Heart left ventricle (tissue), 16 donors: ENCODE measurements at regions not wholly inside any gene's neighbourhood (a gene's known extent, or its start where the extent isn't known, plus 50 kb on each side); places are given as distances from the start of the nearest gene placed in this dataset.

Experiments used
- ATAC-seq, 4 donors: fragments of 200-7000 bp; cut with Tn5 transposase; one replicate each; pipeline ENCODE4 v1.9.1; 2020 to 2022; ENCODE audit warnings: moderate library complexity in 4 of 4, mild to moderate bottlenecking in 3 of 4, moderate number of reproducible peaks in 1 of 4
- DNase-seq, 5 donors: peaks; one replicate each; pipeline ENCODE4 v3.0.0-alpha.2; 2020
- H3K27ac ChIP-seq, 12 donors: fragments of 200-600 bp; sonication (generic) in 4 of 12; one replicate each; pipeline versions ENCODE4 v1.5.0 to v1.8.0; 2016 to 2022; ENCODE audit warnings: mild to moderate bottlenecking in 2 of 12
- H3K27me3 ChIP-seq, 9 donors: fragments of 200-600 bp; sonication (generic) in 2 of 9; one replicate each; pipeline versions ENCODE4 v1.5.1 to v1.8.0; 2016 to 2022; ENCODE audit warnings: mild to moderate bottlenecking in 3 of 9
- H3K36me3 ChIP-seq, 9 donors: fragments of 200-600 bp; sonication (generic) in 2 of 9; one replicate each; pipeline versions ENCODE4 v1.5.0 to v1.8.0; 2018 to 2022; ENCODE audit warnings: mild to moderate bottlenecking in 2 of 9
- H3K4me1 ChIP-seq, 12 donors: fragments of 200-600 bp; sonication (generic) in 4 of 12; one replicate each; pipeline versions ENCODE4 v1.5.0 to v1.8.0; 2016 to 2022; ENCODE audit warnings: mild to moderate bottlenecking in 3 of 12
- H3K4me3 ChIP-seq, 12 donors: fragments of 200-600 bp; sonication (generic) in 4 of 12; one replicate each; pipeline versions ENCODE4 v1.5.0 to v1.8.0; 2017 to 2022; ENCODE audit warnings: mild to moderate bottlenecking in 9 of 12, moderate library complexity in 4 of 12
- H3K9me3 ChIP-seq, 12 donors: fragments of 200-600 bp; sonication (generic) in 4 of 12; one replicate each; pipeline versions ENCODE4 v1.5.0 to v1.8.0; 2016 to 2022; ENCODE audit warnings: mild to moderate bottlenecking in 1 of 12
- POLR2A ChIP-seq, 2 donors: fragments of 450-650 bp; IDR thresholded peaks; one replicate each; pipeline ENCODE4 v1.6.1; 2017; ENCODE audit warnings: antibody characterized with exemption in 2 of 2, mild to moderate bottlenecking in 2 of 2, moderate library complexity in 2 of 2
- WGBS, 4 donors: extraction: QIAGEN DNeasy Blood & Tissue Kit in 2 of 4; methylation state at CpG; one replicate each; pipeline versions ENCODE4 v1.1.5 to v1.1.7; 2013 to 2018; 5-methylcytosine and 5-hydroxymethylcytosine counted together
- intact Hi-C, 10 donors: fragments of 100-400 bp; cut with DNase I; formaldehyde crosslinking; loops; one replicate each; pipeline versions ENCODE4 v1.11.1 to v1.14.2; 2022
- TF ChIP-seq, protein P1 (sequence below), 12 donors: fragments of 200-600 bp; sonication (generic) in 4 of 12; IDR thresholded peaks; one replicate each; pipeline versions ENCODE4 v1.5.0 to v1.8.0; 2018 to 2022; ENCODE audit warnings: antibody characterized with exemption in 12 of 12, mild to moderate bottlenecking in 5 of 12
- donor health status: ischemic (EF 13 %, LVEDD 7.1; RV severe dilation, severe dysfunction).
- donor health status: healthy with polysubstance abuse.
- donor health status: DM: no; HTN: yes; CAD: no.
- donor health status: DM: no; HTN: no; CAD: no.
- donor health status: ischemic (EF 25% LVEDD 6.9; RV normal size, moderate dysfunction).
- donor health status: ischemic (EF 25% LVEDD 5.7; RV mildly dilated, moderate dysfunction).
- donor health status: healthy.
- donor health status: DM: yes; HTN: yes; CAD: no.
- donor health status: ischemic (EF 35%, LVEDD 5.7; RV mildly dilated, moderate dysfunction).
- donor health status: nonischemic (EF 11% LVEDD 7.7; RV severe dilation, severe dysfunction).
- donor health status: DM: yes; HTN: yes; CAD: no.
- donor health status: PGD.
- donor health status: ischemic (EF 29% LVEDD 5.4; RV normal size, mild dysfunction).
- donor health status: nonischemic (EF 23%, LVEDD 6.1; RV moderate dilation, normal function).

DNA sequence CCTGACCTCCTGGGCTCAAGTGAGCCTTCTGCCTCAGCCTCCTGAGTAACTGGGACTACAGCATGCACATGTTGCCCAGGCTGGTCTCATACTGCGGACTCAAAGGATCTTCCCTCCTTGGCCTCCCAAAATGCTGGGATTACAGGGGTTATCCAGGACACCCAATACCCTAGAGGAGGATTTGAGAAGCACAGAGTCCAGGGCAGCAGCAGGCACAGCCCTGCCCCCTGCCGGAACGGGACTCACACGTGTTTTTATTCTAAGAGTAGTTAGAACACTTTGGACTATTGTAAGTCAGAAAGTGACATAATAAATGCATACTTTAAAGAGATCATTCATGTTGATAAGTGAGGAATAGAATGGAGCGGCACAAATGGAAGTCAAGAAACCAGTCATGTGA is 80.2 kb downstream of the C6orf118 start:
- intact Hi-C loops: no loop called here
- H3K36me3 ChIP-seq: no peaks in the 10 kb centered on the region
- no peak overlapping the region for H3K27ac ChIP-seq
- H3K4me3 ChIP-seq: no peak overlapping the region
- H3K4me1 ChIP-seq: peaks cover 0 to 8% (median 0%) of the 10 kb centered on the region in 12 donors
- no peaks in the 10 kb centered on the region for H3K27me3 ChIP-seq
- DNase-seq: no peak
- H3K9me3 ChIP-seq: no peaks in the 10 kb centered on the region
- TF ChIP-seq, protein P1, sequence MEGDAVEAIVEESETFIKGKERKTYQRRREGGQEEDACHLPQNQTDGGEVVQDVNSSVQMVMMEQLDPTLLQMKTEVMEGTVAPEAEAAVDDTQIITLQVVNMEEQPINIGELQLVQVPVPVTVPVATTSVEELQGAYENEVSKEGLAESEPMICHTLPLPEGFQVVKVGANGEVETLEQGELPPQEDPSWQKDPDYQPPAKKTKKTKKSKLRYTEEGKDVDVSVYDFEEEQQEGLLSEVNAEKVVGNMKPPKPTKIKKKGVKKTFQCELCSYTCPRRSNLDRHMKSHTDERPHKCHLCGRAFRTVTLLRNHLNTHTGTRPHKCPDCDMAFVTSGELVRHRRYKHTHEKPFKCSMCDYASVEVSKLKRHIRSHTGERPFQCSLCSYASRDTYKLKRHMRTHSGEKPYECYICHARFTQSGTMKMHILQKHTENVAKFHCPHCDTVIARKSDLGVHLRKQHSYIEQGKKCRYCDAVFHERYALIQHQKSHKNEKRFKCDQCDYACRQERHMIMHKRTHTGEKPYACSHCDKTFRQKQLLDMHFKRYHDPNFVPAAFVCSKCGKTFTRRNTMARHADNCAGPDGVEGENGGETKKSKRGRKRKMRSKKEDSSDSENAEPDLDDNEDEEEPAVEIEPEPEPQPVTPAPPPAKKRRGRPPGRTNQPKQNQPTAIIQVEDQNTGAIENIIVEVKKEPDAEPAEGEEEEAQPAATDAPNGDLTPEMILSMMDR (IDR thresholded peaks at IDR 0.05): no peak
- no peak for TF ChIP-seq POLR2A (IDR thresholded peaks at IDR 0.05)
- WGBS, 4 donors: 80 to 99% (median 90%) methylated on average over 5 of the region's 5 CpGs
- ATAC-seq: no peak

DNA sequence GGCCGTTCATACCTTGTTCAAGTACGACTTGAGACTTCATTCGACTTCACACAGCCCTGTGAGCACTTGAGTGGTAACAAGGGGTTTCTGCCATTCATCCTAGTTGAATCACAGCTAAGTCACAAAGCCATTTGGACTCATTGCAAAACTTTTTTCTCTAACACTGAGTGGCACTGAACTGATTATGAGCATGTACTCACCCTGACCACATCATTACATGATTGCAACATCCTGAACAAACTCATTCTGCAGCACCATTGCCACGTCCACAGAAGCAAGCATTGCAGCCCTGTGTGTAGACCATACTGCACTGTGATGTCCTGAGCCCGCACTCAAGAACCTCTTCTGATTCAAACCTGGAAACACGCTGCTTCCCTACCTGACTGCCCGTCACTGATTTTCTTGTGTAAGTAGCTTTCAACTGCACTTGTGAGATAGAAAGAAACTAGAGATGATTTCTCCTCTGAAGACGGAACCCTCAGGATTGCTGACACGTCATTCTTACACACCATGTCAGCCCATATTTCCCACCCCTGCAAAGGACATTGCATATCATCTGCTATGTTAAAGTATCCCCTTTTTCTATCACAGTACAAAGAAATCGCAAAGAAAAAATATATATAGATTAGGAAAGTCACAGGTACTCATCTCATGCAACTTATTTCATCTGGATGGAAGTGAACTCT is 81.6 kb downstream of the C6orf118 start:
- no peak for ATAC-seq
- intact Hi-C loops: no loop called here
- Histone ChIP-seq H3K27me3 (no peaks in the 10 kb centered on the region), H3K4me1 (peaks cover 0 to 8% (median 0%) of the 10 kb centered on the region in 12 donors), H3K9me3 (no peaks in the 10 kb centered on the region), H3K4me3 (no peak overlapping the region), H3K36me3 (no peaks in the 10 kb centered on the region), H3K27ac (no peak overlapping the region)
- TF ChIP-seq, protein P1 (IDR thresholded peaks at IDR 0.05): no peak
- TF ChIP-seq POLR2A (IDR thresholded peaks at IDR 0.05): no peak
- 85 to 92% (median 89%) methylated on average over 10 of the region's 10 CpGs for WGBS, 4 donors
- no peak for DNase-seq

DNA sequence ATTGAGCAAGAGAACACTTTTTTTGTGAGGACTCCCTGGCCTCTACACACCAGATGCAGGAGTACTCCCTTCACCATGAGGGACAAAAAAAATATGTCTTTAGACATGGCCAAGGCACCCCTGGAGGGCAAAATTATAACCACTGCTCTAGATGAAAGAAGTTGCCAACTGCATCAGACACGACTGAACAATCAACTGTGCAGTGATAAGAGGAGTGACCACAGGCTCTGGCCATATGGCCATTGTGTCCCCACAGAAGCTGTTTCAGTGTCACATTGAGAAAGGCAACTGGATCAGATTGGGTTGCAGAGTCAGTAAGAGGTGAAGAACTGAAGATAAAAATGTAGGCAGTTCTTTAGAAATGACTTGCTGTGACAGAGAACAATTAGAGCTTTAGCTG is 85.7 kb downstream of the C6orf118 start:
- TF ChIP-seq POLR2A (IDR thresholded peaks at IDR 0.05): no peak
- TF ChIP-seq, protein P1 (IDR thresholded peaks at IDR 0.05): no peak
- WGBS, 4 donors: 7 to 41% (median 20%) methylated on average over 1 of the region's 1 CpG
- intact Hi-C loops: no loop called here
- H3K4me3 ChIP-seq: no peak overlapping the region
- ATAC-seq: no peak
- H3K27me3 ChIP-seq: no peaks in the 10 kb centered on the region
- no peaks in the 10 kb centered on the region for H3K36me3 ChIP-seq
- DNase-seq: no peak
- H3K27ac ChIP-seq: no peak overlapping the region
- H3K4me1 ChIP-seq: no peaks in the 10 kb centered on the region
- no peaks in the 10 kb centered on the region for H3K9me3 ChIP-seq

DNA sequence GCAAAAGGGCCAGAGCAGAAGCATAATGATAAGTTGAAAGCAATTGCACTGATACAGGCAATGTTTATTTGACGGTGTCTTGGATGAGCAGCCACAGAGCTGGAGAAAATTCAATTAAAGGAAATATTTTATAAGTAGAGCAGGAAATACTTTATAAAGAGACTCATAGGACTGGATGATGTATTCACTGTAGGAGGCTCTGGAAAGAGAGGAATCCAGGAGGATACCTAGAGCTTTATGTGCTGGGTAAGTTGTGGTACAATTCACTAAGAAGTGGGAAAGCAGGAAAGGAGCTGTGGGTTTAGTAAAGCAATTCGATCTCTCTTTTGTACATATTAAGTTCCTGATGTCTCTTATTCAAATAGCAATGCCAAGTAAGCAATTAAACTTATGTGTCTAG is 86.3 kb downstream of the C6orf118 start:
- DNase-seq: no peak
- Histone ChIP-seq H3K9me3 (no peaks in the 10 kb centered on the region), H3K36me3 (no peaks in the 10 kb centered on the region), H3K27me3 (no peaks in the 10 kb centered on the region), H3K4me1 (no peaks in the 10 kb centered on the region), H3K27ac (no peak overlapping the region), H3K4me3 (no peak overlapping the region)
- intact Hi-C loops: no loop called here
- TF ChIP-seq POLR2A (IDR thresholded peaks at IDR 0.05): no peak
- TF ChIP-seq, protein P1 (IDR thresholded peaks at IDR 0.05): no peak
- 75 to 84% (median 79%) methylated on average over 2 of the region's 2 CpGs for WGBS, 4 donors
- no peak for ATAC-seq
